H1 (cell line): ENCODE measurements at regions not wholly inside any gene's neighbourhood (a gene's known extent, or its start where the extent isn't known, plus 50 kb on each side); places are given as distances from the start of the nearest gene placed in this dataset.

Source experiments
- CBX8 ChIP-seq: fragments of 300-800, 300-1000 bp; sonication (generic); IDR thresholded peaks from 2 replicates; pipeline ENCODE4 v1.7.1; 2016; ENCODE audit warnings: low read depth, low read length, borderline replicate concordance
- CHD1 ChIP-seq: IDR thresholded peaks from 2 replicates; pipeline ENCODE4 v1.6.1; 2012; ENCODE audit warnings: low read depth, low read length, improper control_type of control experiment
- CHD7 ChIP-seq: fragments of 300-600 bp; sonication (generic); IDR thresholded peaks from 2 replicates; pipeline ENCODE4 v1.7.1; 2012; ENCODE audit warnings: low read length, moderate library complexity, mild to moderate bottlenecking, inconsistent platforms; ENCODE audit not compliant: insufficient replicate concordance
- E2F6 ChIP-seq: IDR thresholded peaks from 2 replicates; pipeline ENCODE4 v1.6.1; 2012; ENCODE audit warnings: inconsistent platforms
- NRF1 ChIP-seq: IDR thresholded peaks from 2 replicates; pipeline ENCODE4 v1.6.1; 2011; ENCODE audit warnings: mild to moderate bottlenecking, low read depth, low read length, improper control_type of control experiment
- RBBP5 ChIP-seq: IDR thresholded peaks from 2 replicates; pipeline ENCODE4 v1.7.1; 2012; ENCODE audit warnings: low read depth, mild to moderate bottlenecking, inconsistent platforms, low read length, moderate library complexity, borderline replicate concordance
- SP1 ChIP-seq: IDR thresholded peaks from 2 replicates; pipeline ENCODE4 v1.6.1; 2011; ENCODE audit warnings: low read depth, low read length
- TCF12 ChIP-seq: IDR thresholded peaks from 2 replicates; pipeline ENCODE4 v1.6.1; 2011; ENCODE audit warnings: low read depth, mild to moderate bottlenecking, low read length

GRCh38 chr22:47420211-47420610 lies 657.8 kb downstream of the TBC1D22A start (continued):
- no peak for TF ChIP-seq CBX8
- no peak for TF ChIP-seq E2F6
- no peak for TF ChIP-seq SP1
- no peak for TF ChIP-seq NRF1
- TF ChIP-seq CHD7 = no peak
- TF ChIP-seq TCF12 = no peak
- TF ChIP-seq CHD1 = no peak
- no peak for TF ChIP-seq RBBP5
